CD4-positive, alpha-beta T cell treated with Interleukin-17A for 1 hour (primary cell): ENCODE measurements at regions not wholly inside any gene's neighbourhood (a gene's known extent, or its start where the extent isn't known, plus 50 kb on each side); places are given as distances from the start of the nearest gene placed in this dataset.

Experiments used
- DNase-seq: peaks from one replicate; pipeline ENCODE4 v3.0.0-alpha.2; 2020

DNA sequence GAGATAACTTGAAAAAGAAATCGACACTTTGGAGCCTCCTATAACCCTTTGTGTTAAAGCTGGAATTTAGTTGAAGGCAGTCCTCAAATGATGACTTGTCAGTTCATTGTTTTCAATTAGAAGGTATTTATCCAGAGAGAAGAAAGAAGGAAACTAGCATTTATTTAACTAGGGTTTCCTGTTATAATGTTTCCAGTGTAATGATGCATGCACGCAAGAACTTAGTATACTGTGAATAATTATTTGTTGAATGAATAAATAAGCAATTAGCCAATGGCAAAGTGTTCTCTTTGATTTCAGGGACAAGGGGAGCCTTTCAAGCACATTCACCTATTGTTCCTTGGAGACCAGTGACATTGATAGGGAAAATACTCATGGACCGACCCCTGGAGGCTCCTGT, 307.4 kb downstream of the KLF5 start:
- no peak for DNase-seq

DNA sequence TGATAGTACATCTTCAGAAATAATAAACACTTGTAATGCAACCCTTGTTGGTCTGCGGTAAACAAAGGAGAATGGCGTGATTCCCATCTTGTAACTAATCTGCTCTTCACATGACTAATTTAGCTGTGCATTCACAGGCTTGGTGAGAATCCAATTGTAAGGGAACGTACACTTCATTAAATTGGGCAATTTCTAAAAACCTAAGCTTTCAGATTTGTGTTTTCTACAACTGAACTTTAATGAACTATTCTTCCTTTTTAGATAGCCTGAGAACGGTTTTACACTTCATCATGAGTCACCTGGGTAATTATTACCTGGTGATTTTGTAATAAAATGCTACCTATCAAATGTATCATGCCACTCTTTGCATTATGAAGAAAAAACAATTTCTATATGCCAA, 306.9 kb downstream of the KLF5 start:
- no peak for DNase-seq

DNA sequence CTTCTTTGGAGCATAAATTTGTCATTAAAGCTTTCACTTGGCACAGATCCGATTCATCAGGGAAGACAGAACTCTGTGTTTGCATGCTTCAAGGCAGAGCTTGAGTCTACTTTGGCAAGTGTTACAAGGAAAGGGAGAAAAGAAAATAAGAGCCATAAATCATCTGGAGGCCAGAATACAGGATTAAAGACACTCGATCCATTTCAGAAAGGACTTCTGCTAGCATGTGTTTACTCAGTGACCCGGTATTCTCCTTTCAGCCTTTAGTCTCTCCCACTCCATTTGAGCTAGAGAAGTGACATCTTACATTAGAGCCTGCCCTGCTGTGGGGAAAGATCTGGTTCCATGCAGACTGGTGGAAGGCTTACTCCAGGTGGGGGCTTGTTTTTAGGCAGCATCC, 306.4 kb downstream of the KLF5 start:
- no peak for DNase-seq

- DNase-seq = no peak
These were observed 305.9 kb downstream of the KLF5 start for GRCh38 chr13:73364736-73365135.

GRCh38 chr13:73358606-73359095, 299.8 kb downstream of the KLF5 start:
- DNase-seq = no peak

- DNase-seq = no peak
These were observed 296.3 kb downstream of the KLF5 start for GRCh38 chr13:73355134-73355533.

- DNase-seq = no peak
These were observed 292.9 kb downstream of the KLF5 start for GRCh38 chr13:73351730-73352129.

DNA sequence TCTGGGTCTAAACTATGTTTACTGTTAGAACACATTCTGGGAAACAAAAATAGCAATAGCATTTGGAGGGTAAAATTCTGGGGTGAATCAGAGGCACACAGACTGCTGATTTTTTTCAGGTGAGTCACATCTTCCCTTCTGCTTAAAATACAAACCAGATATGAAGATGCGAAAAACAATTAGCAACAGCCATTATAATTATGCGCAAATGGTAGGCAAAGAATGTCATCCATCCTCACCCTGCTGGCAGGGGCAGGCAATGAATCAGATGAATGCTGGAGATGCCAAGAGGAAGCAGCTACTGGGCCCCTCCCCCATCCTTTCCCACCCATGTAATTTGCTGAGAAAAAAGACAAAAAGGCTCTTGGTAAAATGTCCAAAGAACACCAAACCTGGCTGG, 282.9 kb downstream of the KLF5 start:
- DNase-seq = no peak

DNA sequence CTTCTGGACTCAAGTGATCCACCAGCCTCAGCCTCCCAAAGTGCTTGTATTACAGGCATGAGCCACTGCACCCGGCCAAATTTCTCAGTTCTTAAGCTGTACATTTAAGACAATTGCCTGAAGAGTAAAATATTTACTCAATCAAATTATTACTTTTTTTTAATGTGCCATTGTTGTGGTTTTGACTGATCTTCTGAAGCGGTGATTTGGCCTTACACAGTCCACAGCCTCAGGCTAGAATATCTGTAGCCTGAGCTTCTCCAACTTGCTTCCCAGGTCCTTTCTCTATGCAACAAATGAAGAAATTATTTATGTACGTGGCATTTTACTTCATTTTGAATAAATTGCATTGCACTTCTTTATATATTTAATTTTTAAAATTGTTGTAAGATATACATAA, 281.3 kb downstream of the KLF5 start:
- DNase-seq = no peak

DNA sequence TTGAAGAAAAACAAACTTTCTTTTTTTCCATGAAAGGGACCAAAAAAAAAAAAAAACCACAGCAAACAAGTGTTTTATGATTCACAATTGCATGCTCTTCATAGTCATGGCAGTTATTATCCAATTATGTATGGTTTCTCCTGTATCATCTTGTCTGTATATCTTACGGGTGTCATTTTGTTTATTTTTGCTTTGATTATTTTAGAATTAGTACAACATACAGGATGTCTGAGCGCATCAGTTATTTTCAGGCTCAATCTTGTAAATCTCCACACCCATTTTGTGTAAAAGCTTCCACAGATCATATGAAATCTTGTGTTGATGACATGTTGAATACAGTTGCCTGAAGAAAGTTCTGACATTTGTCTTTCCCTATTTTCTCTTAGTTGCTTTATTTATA, 280.3 kb downstream of the KLF5 start:
- DNase-seq = no peak

GRCh38 chr13:73338389-73338788, 279.6 kb downstream of the KLF5 start:
- no peak for DNase-seq

GRCh38 chr13:73337532-73337931, 278.7 kb downstream of the KLF5 start:
- DNase-seq = no peak

DNA sequence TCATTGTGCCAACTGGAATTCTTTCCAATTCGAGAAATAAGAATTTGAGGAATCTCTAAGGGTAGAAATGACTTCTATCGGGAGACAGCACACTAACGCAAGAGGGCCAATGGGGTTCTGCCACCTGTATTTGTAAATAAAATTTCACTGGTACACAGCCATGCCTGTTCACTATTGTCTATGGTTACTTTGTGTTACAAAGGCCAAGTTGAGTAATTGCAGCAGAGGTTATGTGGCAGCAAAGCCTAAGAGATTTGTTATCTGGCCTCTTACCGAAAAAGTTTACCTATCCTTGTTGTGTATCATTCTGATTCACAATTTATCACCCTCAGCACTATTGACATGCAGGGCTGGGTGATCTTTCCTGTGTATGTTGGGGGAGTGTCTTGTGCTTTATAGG, 278.0 kb downstream of the KLF5 start:
- no peak for DNase-seq

DNA sequence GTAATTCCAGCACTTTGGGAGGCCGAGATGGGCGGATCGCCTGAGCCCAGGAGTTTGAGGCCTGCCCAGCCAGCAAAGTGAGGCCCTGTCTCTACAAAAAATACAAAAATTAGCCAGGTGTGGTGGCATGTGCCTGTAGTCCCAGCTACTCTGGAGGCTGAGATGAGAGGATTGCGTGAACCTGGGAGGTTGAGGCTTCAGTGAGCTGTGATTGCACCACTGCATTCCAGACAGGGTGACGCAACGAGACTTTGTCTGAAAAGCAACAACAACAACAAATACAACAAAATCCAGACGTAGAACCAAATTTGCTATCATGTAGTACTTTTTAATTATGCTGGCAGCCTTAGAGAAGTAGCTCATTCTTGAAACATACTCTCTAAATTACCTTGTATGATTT, 277.1 kb downstream of the KLF5 start:
- no peak for DNase-seq

DNA sequence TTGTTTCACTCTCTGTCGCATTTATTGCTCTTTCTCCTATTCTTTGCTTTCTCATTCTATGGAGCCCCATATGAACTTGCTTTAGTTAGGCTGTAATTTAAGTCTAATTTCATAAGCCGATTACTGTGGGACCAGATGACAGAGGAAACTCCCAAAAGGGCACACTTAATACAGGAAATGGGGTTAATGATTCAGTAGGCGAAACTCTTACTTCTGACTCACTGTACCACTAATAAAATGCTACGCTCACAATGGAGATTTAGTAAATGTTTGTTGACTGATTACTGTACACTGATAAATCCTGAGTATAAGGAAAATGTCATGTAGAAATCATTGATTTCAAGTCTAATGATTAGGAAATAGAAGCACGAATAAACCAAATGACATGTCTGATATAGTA, 276.4 kb downstream of the KLF5 start:
- DNase-seq = no peak

DNA sequence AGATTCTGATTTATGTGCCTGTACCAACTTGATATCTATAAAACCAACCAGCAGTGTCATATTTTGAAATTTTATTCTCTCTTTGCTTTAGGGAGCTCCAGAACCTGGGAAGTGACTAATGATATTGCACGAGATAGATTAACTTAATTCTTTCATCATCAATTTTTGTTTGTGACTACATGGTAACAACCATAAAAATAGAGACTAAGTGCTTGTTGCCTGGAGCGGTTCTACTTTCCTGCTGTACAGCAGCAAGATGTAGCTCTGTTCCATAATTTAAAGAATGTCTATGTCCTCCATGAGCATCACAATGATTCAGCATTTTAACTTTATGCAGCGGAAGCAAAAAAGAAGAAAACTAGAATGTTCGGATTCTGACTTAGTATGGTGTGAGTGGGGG, 275.6 kb downstream of the KLF5 start:
- DNase-seq = no peak

- no peak for DNase-seq
These were observed 272.8 kb downstream of the KLF5 start for GRCh38 chr13:73331556-73331955.

DNA sequence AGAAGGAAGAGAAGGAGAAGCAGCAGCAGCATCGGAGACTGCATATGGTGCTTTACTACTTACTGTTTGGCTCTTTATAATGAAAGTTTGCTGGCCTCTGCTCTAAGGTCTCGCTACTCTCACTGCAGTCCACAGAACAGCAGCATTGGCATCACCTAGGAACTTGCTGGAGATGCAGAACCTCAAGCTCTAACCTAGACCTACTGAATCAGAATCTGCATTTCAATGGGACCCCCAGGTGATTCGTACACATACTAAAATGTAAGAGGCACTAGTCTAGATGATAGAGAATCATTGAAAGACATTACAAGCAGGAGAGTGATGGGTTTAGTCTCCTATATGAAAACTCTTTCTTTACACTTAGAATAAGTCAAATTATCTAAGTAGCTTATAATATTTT, 270.6 kb downstream of the KLF5 start:
- no peak for DNase-seq

DNA sequence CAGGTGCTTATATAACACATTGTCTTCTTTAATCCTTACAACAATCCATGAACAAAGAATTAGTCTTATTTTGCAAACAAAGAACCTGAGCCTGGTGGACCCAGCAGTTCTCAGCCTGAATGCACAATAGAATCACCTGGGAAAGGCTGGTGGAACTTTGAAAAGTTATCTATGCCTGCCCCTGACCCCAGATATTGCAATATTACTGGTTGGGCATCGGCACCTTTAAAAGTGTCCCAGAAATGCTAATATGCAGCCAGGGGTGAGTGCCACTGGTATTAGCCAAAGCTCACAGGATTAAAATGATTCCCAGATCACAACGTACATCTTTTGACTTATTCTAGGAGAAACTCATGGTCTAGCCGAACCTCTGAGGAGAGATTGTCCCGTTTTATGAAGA, 268.8 kb downstream of the KLF5 start:
- no peak for DNase-seq

GRCh38 chr13:73325723-73326558, 267.1 kb downstream of the KLF5 start:
- no peak for DNase-seq

DNA sequence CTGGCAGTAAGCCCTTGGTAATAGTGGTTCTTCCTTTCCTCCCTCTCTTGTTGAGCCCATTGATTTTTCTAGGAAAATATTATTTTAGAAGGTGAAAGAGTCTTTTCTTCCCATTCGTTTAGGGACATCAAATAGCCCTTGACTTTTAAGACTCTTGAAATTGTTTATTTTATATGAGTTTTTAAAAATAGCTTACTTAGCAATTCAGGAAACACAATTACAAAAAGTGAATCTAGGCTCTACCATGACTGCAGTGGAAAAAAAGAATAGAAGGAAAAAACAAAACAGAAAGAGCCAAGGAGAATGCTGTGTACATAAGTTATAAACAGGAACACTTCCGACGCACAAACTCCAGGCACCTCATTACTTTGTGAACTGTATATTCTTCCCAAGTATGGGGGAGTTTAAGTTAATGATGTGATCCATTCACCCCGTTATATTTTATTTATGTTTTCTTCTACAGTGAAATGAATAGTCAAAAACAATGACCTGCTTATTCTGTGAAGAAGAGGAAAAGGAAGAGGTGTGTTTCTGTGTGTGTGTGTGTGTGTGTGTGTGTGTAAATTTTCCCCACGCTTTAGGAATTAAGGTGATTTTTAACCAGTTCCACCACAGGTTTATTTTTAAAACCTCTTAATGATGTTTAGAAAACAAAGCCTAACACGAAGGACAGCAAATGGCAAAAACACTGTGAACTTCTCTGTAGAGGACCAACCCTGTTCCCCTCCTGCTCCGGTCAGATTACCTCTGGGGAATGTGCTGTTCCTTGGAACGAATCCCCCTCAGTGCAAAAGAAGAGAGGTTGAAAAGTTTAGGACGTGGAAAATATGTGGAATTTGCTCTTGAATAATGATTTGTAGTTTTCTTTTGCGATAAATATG, 266.3 kb downstream of the KLF5 start:
- DNase-seq = no peak

DNA sequence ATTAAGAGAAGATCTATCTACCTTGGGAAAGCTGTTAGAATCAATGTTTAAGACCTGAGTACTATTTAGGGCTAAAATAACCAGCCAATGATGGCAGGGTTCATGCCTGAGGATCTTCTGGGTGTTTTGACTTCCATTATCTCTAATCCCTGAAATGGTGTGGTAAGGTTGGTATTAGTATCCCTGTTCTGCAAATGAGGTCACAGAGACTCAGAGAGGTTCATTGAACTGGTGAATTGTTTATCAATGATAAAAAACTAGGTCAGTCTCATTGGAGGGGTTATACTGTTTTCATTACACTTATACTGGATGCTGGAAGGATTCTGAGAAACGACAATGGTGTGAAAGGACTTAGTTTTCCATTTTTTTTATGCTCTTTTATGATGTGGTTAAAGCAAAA, 264.8 kb downstream of the KLF5 start:
- DNase-seq = no peak

- no peak for DNase-seq
These were observed 262.2 kb downstream of the KLF5 start for GRCh38 chr13:73321043-73321442.

- DNase-seq = no peak
These were observed 258.3 kb downstream of the KLF5 start for GRCh38 chr13:73317140-73317539.
